Naive thymus-derived CD4-positive, alpha-beta T cell (primary cell): ENCODE measurements at regions not wholly inside any gene's neighbourhood (a gene's known extent, or its start where the extent isn't known, plus 50 kb on each side); places are given as distances from the start of the nearest gene placed in this dataset.

Experiments used
- ATAC-seq: fragments of 150-1000 bp; cut with Tn5 transposase; 2 replicates; pipeline ENCODE4 v1.10.0; 2021; ENCODE audit warnings: mild to moderate bottlenecking, moderate library complexity
- CTCF ChIA-PET: fragments of 350-600 bp; sonication (Branson Sonifier 250); formaldehyde crosslinking; loops from one replicate; lab custom pipeline; 2021; ENCODE audit warnings: antibody characterized with exemption; lab: Charles Lee
- POLR2A ChIA-PET: fragments of 350-600 bp; sonication (Branson Sonifier 250); formaldehyde crosslinking; loops from one replicate; lab custom pipeline; 2021; ENCODE audit warnings: antibody characterized with exemption, inconsistent platforms; lab: Charles Lee
- DNase-seq, 9 donors: peaks; one replicate each; pipeline versions ENCODE4 v3.0.0 to v3.0.0-alpha.2; 2020 to 2022; ENCODE audit warnings: mixed read lengths in 1 of 9
- H3K27ac ChIP-seq: one replicate; pipeline ENCODE4 v1.7.0; 2013; ENCODE audit warnings: mild to moderate bottlenecking, low read depth, low read length, moderate library complexity
- H3K27me3 ChIP-seq, 2 donors: one replicate each; pipeline ENCODE4 v1.7.0; 2013; ENCODE audit warnings: low read length in 2 of 2, mild to moderate bottlenecking in 2 of 2, moderate library complexity in 2 of 2; ENCODE audit not compliant: control insufficient read depth in 2 of 2, insufficient read depth in 2 of 2
- H3K36me3 ChIP-seq, 3 experiments: 1 replicate in 2 of 3; 2 replicates in 1 of 3; pipeline ENCODE4 v1.7.0; 2013; ENCODE audit warnings: low read length in 3 of 3, mild to moderate bottlenecking in 3 of 3, moderate library complexity in 1 of 3; ENCODE audit not compliant: insufficient read depth in 3 of 3, control insufficient read depth in 2 of 3
- H3K4me1 ChIP-seq, 2 donors: one replicate each; pipeline ENCODE4 v1.7.0; 2013; ENCODE audit warnings: low read length in 2 of 2, mild to moderate bottlenecking in 2 of 2, moderate library complexity in 1 of 2; ENCODE audit not compliant: control insufficient read depth in 2 of 2, insufficient read depth in 2 of 2
- H3K4me3 ChIP-seq: 2 replicates; pipeline ENCODE4 v1.7.0; 2013; ENCODE audit warnings: mild to moderate bottlenecking, low read length
- H3K9me3 ChIP-seq, 3 experiments: 1 replicate in 2 of 3; 2 replicates in 1 of 3; pipeline ENCODE4 v1.7.0; 2013; ENCODE audit warnings: low read length in 3 of 3; ENCODE audit not compliant: control insufficient read depth in 2 of 3
- H3K27ac Mint-ChIP-seq, 9 donors: one replicate each; pipeline ENCODE4 v1.8.0; 2020 to 2022; ENCODE audit warnings: mixed read lengths in 9 of 9, mild to moderate bottlenecking in 8 of 9, moderate library complexity in 5 of 9, inconsistent platforms in 2 of 9
- H3K27me3 Mint-ChIP-seq, 5 donors: one replicate each; pipeline ENCODE4 v1.8.0; 2021 to 2022; ENCODE audit warnings: mixed read lengths in 5 of 5, mild to moderate bottlenecking in 1 of 5
- H3K36me3 Mint-ChIP-seq, 5 donors: one replicate each; pipeline ENCODE4 v1.8.0; 2020 to 2022; ENCODE audit warnings: mixed read lengths in 5 of 5, mild to moderate bottlenecking in 3 of 5, inconsistent platforms in 1 of 5
- H3K4me1 Mint-ChIP-seq, 7 donors: one replicate each; pipeline ENCODE4 v1.8.0; 2020 to 2022; ENCODE audit warnings: mixed read lengths in 7 of 7, mild to moderate bottlenecking in 3 of 7, inconsistent platforms in 1 of 7
- H3K4me3 Mint-ChIP-seq, 10 donors: one replicate each; pipeline ENCODE4 v1.8.0; 2020 to 2022; ENCODE audit warnings: mild to moderate bottlenecking in 10 of 10, mixed read lengths in 10 of 10, moderate library complexity in 6 of 10, inconsistent platforms in 2 of 10
- H3K9me3 Mint-ChIP-seq, 11 donors: one replicate each; pipeline ENCODE4 v1.8.0; 2020 to 2022; ENCODE audit warnings: mixed read lengths in 11 of 11, mild to moderate bottlenecking in 4 of 11, inconsistent platforms in 1 of 11, moderate library complexity in 1 of 11
- intact Hi-C, 2 donors: fragments of 100-400 bp; cut with micrococcal nuclease; formaldehyde crosslinking; loops; one replicate each; pipeline ENCODE4 v1.15.1; 2023

- ATAC-seq (no peak), DNase-seq (no peak)
- ChIA-PET CTCF (no interaction called here), POLR2A (no interaction called here)
- H3K36me3 ChIP-seq = no peaks in the 10 kb centered on the region
- peaks cover 0 to 19% (median 0%) of the 10 kb centered on the region in 11 donors for H3K9me3 Mint-ChIP-seq
- no peak overlapping the region for H3K27ac Mint-ChIP-seq
- no peaks in the 10 kb centered on the region for H3K27me3 ChIP-seq
- no peaks in the 10 kb centered on the region for H3K4me1 ChIP-seq
- H3K4me3 ChIP-seq = no peak overlapping the region
- intact Hi-C loops = no loop called here
- no peaks in the 10 kb centered on the region for H3K9me3 ChIP-seq
- H3K4me3 Mint-ChIP-seq = no peak overlapping the region
- H3K36me3 Mint-ChIP-seq = no peaks in the 10 kb centered on the region
- no peaks in the 10 kb centered on the region for H3K27me3 Mint-ChIP-seq
- no peak overlapping the region for H3K27ac ChIP-seq
- no peaks in the 10 kb centered on the region for H3K4me1 Mint-ChIP-seq
Measured at GRCh38 chr13:83221813-83222241, 660.4 kb downstream of the SLITRK1 start.

- Mint-ChIP-seq H3K36me3 (no peaks in the 10 kb centered on the region), H3K27me3 (no peaks in the 10 kb centered on the region), H3K4me3 (no peak overlapping the region), H3K9me3 (peaks cover 0 to 14% (median 0%) of the 10 kb centered on the region in 11 donors), H3K27ac (no peak overlapping the region), H3K4me1 (no peaks in the 10 kb centered on the region)
- no peaks in the 10 kb centered on the region for H3K27me3 ChIP-seq
- H3K27ac ChIP-seq = no peak overlapping the region
- CTCF ChIA-PET = no interaction called here
- no peaks in the 10 kb centered on the region for H3K4me1 ChIP-seq
- no peak for DNase-seq
- ATAC-seq = no peak
- no peaks in the 10 kb centered on the region for H3K36me3 ChIP-seq
- no peak overlapping the region for H3K4me3 ChIP-seq
- POLR2A ChIA-PET = no interaction called here
- H3K9me3 ChIP-seq = no peaks in the 10 kb centered on the region
- intact Hi-C loops = no loop called here
Measured at GRCh38 chr13:83221256-83221655, 661.0 kb downstream of the SLITRK1 start.

GRCh38 chr13:83220241-83220640, 662.0 kb downstream of the SLITRK1 start:
- H3K27ac Mint-ChIP-seq = no peak overlapping the region
- no peak for DNase-seq

GRCh38 chr13:83219832-83220231, 662.4 kb downstream of the SLITRK1 start:
- no peak overlapping the region for H3K27ac ChIP-seq
- DNase-seq = no peak
- POLR2A ChIA-PET = no interaction called here
- H3K9me3 Mint-ChIP-seq = peaks cover 0 to 14% (median 0%) of the 10 kb centered on the region in 11 donors
- H3K27me3 Mint-ChIP-seq = no peaks in the 10 kb centered on the region
- ATAC-seq = no peak
- H3K36me3 ChIP-seq = no peaks in the 10 kb centered on the region
- no peaks in the 10 kb centered on the region for H3K9me3 ChIP-seq
- H3K36me3 Mint-ChIP-seq = no peaks in the 10 kb centered on the region
- no peaks in the 10 kb centered on the region for H3K27me3 ChIP-seq
- CTCF ChIA-PET = no interaction called here
- no peaks in the 10 kb centered on the region for H3K4me1 Mint-ChIP-seq
- no peak overlapping the region for H3K4me3 Mint-ChIP-seq
- H3K4me1 ChIP-seq = no peaks in the 10 kb centered on the region
- H3K27ac Mint-ChIP-seq = no peak overlapping the region
- no peak overlapping the region for H3K4me3 ChIP-seq
- intact Hi-C loops = no loop called here

More at GRCh38 chr13:83220241-83220640, 662.0 kb downstream of the SLITRK1 start:
- Histone ChIP-seq H3K27ac (no peak overlapping the region), H3K9me3 (no peaks in the 10 kb centered on the region), H3K27me3 (no peaks in the 10 kb centered on the region), H3K4me1 (no peaks in the 10 kb centered on the region), H3K4me3 (no peak overlapping the region), H3K36me3 (no peaks in the 10 kb centered on the region)
- Mint-ChIP-seq H3K4me1 (no peaks in the 10 kb centered on the region), H3K36me3 (no peaks in the 10 kb centered on the region), H3K9me3 (peaks cover 0 to 14% (median 0%) of the 10 kb centered on the region in 11 donors), H3K27me3 (no peaks in the 10 kb centered on the region), H3K4me3 (no peak overlapping the region)
- ChIA-PET POLR2A (no interaction called here), CTCF (no interaction called here)
- intact Hi-C loops = no loop called here
- no peak for ATAC-seq

- H3K36me3 Mint-ChIP-seq = no peaks in the 10 kb centered on the region
- DNase-seq (no peak), ATAC-seq (no peak)
- peaks cover 0 to 14% (median 4%) of the 10 kb centered on the region in 11 donors for H3K9me3 Mint-ChIP-seq
- H3K27me3 Mint-ChIP-seq = no peaks in the 10 kb centered on the region
- CTCF ChIA-PET = interaction anchor here (0.8 kb wide), 1 partner anchor 9 kb away, joined by 5 read pairs; no protein-coding TSS in a partner anchor
- Histone ChIP-seq H3K4me1 (no peaks in the 10 kb centered on the region), H3K27ac (no peak overlapping the region), H3K36me3 (no peaks in the 10 kb centered on the region), H3K4me3 (no peak overlapping the region), H3K9me3 (no peaks in the 10 kb centered on the region), H3K27me3 (no peaks in the 10 kb centered on the region)
- no peak overlapping the region for H3K27ac Mint-ChIP-seq
- intact Hi-C loops = no loop called here
- H3K4me1 Mint-ChIP-seq = no peaks in the 10 kb centered on the region
- no peak overlapping the region for H3K4me3 Mint-ChIP-seq
- POLR2A ChIA-PET = no interaction called here
Measured at GRCh38 chr13:83216479-83217245, 665.6 kb downstream of the SLITRK1 start.

- intact Hi-C loops = no loop called here
- ChIA-PET CTCF (no interaction called here), POLR2A (no interaction called here)
- Histone ChIP-seq H3K27me3 (no peaks in the 10 kb centered on the region), H3K4me1 (no peaks in the 10 kb centered on the region), H3K27ac (no peak overlapping the region), H3K9me3 (no peaks in the 10 kb centered on the region), H3K36me3 (no peaks in the 10 kb centered on the region), H3K4me3 (no peak overlapping the region)
- peaks cover 0 to 16% (median 6%) of the 10 kb centered on the region in 11 donors for H3K9me3 Mint-ChIP-seq
- H3K27me3 Mint-ChIP-seq = no peaks in the 10 kb centered on the region
- no peaks in the 10 kb centered on the region for H3K36me3 Mint-ChIP-seq
- H3K27ac Mint-ChIP-seq = no peak overlapping the region
- H3K4me3 Mint-ChIP-seq = no peak overlapping the region
- DNase-seq (no peak), ATAC-seq (no peak)
- H3K4me1 Mint-ChIP-seq = no peaks in the 10 kb centered on the region
Measured at GRCh38 chr13:83215627-83216026, 666.6 kb downstream of the SLITRK1 start.

GRCh38 chr13:83214452-83214851, 667.8 kb downstream of the SLITRK1 start:
- intact Hi-C loops = no loop called here
- Histone ChIP-seq H3K27me3 (no peaks in the 10 kb centered on the region), H3K36me3 (no peaks in the 10 kb centered on the region), H3K4me1 (no peaks in the 10 kb centered on the region), H3K4me3 (no peak overlapping the region), H3K9me3 (no peaks in the 10 kb centered on the region), H3K27ac (no peak overlapping the region)
- Mint-ChIP-seq H3K27ac (no peak overlapping the region), H3K9me3 (peaks cover 0 to 16% (median 6%) of the 10 kb centered on the region in 11 donors), H3K27me3 (no peaks in the 10 kb centered on the region), H3K4me3 (no peak overlapping the region), H3K4me1 (no peaks in the 10 kb centered on the region), H3K36me3 (no peaks in the 10 kb centered on the region)
- no peak for ATAC-seq
- CTCF ChIA-PET = no interaction called here
- no peak for DNase-seq
- POLR2A ChIA-PET = no interaction called here
